ENCODE measurements at regions not wholly inside any gene's neighbourhood (a gene's known extent, or its start where the extent isn't known, plus 50 kb on each side); places are given as distances from the start of the nearest gene placed in this dataset.
A peak's percentile ranks its signal among the peaks of the same experiment; 100 is the strongest.
"Not testable (repeated sequence)": the region's sequence is repeated elsewhere in the genome, so short reads cannot be mapped to it uniquely, and the experiment has no call there.

DNA sequence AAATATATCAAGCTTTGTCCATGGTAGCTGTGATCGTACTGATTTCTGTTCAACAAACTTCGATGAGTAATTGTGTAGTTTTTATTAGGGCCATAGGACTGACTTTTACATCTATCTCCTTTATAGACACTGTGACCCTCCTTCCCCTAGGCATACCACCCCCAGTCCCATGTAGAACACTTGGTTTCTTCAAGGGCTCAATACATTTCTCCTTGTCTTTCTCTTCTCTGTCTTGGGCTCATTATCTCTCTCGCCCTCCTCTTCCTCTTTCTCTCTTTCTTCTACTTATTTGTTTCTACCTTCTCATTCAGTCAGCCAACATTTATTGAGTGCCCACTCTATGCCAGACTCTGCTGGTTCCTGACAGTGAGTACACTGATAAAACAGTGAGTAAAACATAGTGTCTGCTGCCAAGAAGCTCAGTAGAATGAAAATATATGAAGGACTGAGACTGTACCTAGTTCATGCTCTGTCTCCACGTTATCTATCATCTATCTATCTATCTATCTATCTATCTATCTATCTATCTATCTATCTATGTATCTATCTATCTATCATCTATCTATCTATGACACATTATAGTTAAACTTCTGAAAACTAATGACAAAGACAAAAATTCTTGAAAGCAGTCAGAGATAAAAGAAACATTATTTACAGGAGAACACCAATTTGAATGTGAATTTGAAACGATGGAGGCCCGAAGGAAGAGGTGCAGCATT, 122.8 kb downstream of the RBMX2 start:
- H3K27me3 ChIP-seq (ENCODE audit: low read depth) = no peaks in the 10 kb centered on the region
- no peaks in the 10 kb centered on the region for H3K9me3 ChIP-seq
- DNase-seq (ENCODE audit: low spot score in 2 of 2) = no peak
- H3K4me3 ChIP-seq = no peak overlapping the region
- in situ Hi-C loops (cut with MboI; ENCODE audit: low sequenced_read_pairs) = no loop called here
- no peaks in the 10 kb centered on the region for H3K36me3 ChIP-seq (replicated peaks)
- no peaks in the 10 kb centered on the region for H3K4me1 ChIP-seq

DNA sequence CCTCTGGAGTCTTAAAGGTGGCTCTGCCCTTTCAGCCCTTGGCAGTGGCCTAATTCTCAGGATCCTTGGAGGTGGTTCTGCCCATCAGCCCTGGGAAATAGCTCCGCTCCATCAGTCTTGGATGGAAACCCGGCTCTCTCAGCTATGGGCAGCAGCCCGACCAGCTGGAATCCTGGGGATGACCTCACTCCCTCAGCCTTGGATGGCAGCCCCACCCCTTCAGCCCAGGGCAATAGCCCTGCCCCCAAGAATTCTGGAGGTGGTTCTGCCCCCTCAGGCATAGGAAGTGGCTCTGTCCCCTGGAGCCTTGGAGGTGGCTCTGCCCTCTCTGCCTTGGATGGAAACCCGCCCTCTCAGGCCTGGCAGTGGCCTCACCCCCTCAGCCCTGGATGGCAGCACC, 127.7 kb downstream of the RBMX2 start:
- Histone ChIP-seq H3K4me3 (no peak overlapping the region), H3K36me3 (replicated peaks) (no peaks in the 10 kb centered on the region), H3K27me3 (ENCODE audit: low read depth) (peaks cover 3% of the 10 kb centered on the region; the same call in 1 of the 2 replicates), H3K4me1 (no peaks in the 10 kb centered on the region), H3K9me3 (0 out of 2 replicates have a peak, but pooled peaks cover 2% of the 10 kb centered on the region)
- in situ Hi-C loops (cut with MboI; ENCODE audit: low sequenced_read_pairs) = no loop called here
- DNase-seq (ENCODE audit: low spot score in 2 of 2) = peak in 1 of 2 experiments; percentile 12

DNA sequence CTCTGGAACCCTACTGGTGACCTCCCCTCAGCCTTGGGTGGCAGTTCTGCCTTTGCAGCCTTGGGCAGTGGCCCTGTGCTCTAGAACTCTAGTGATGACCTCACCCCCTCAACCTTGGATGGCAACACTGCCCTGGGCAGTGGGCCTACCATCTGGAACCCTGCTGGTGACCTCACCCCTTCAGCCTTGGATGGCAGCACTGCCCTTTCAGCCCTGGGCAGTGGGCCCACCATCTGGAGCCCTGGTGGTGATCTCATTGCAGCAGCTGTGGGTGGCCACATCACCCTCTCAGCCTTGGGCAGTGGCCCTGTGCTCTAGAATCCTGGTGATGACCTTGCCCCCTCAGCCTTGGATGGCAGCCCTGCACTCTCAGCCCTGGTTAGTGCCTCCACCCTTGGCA, 129.3 kb downstream of the RBMX2 start:
- H3K4me3 ChIP-seq = no peak overlapping the region
- 0 out of 2 replicates have a peak, but pooled peaks cover 2% of the 10 kb centered on the region for H3K9me3 ChIP-seq
- no peaks in the 10 kb centered on the region for H3K4me1 ChIP-seq
- peaks cover 3% of the 10 kb centered on the region; the same call in 1 of the 2 replicates for H3K27me3 ChIP-seq (ENCODE audit: low read depth)
- DNase-seq (ENCODE audit: low spot score in 2 of 2) = no peak
- in situ Hi-C loops (cut with MboI; ENCODE audit: low sequenced_read_pairs) = no loop called here
- no peaks in the 10 kb centered on the region for H3K36me3 ChIP-seq (replicated peaks)

DNA sequence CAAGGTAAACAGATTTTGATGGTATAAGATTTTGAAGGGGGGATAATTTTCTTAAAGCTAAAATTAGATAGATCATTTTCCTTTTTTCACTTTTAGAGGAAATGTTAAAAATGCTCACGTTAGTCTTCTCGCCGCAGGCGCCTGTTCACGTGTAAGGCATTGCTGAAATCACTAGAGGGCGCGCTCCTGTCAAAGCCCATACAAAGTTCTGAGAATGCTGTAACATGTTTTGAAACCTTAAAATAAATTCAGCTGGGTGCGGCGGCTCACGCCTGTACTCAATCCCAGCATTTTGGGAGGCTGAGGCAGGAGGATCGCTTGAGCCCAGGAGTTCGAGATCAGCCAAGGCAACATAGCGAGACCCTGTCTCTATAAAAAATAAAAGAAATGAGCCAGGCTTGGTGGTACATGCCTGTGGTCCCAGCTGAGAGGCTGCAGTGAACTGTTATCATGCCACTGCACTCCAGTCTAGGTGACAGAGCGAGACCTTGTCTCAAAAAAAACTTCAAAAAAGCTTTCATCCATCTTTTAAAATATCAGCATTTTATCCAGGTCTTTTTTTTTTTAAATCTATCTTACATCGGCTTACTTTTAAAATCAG, 138.0 kb downstream of the RBMX2 start:
- Histone ChIP-seq H3K4me1 (no peaks in the 10 kb centered on the region), H3K9me3 (no peaks in the 10 kb centered on the region), H3K4me3 (no peak overlapping the region), H3K27me3 (ENCODE audit: low read depth) (no peaks in the 10 kb centered on the region; the same call in 1 of the 2 replicates), H3K36me3 (replicated peaks) (no peaks in the 10 kb centered on the region)
- peak; percentile 48 to 77 for DNase-seq (ENCODE audit: low spot score in 2 of 2)
- in situ Hi-C loops (cut with MboI; ENCODE audit: low sequenced_read_pairs) = loop anchor here (5.0 kb wide), 1 partner anchor 377 kb away; no protein-coding TSS in a partner anchor

DNA sequence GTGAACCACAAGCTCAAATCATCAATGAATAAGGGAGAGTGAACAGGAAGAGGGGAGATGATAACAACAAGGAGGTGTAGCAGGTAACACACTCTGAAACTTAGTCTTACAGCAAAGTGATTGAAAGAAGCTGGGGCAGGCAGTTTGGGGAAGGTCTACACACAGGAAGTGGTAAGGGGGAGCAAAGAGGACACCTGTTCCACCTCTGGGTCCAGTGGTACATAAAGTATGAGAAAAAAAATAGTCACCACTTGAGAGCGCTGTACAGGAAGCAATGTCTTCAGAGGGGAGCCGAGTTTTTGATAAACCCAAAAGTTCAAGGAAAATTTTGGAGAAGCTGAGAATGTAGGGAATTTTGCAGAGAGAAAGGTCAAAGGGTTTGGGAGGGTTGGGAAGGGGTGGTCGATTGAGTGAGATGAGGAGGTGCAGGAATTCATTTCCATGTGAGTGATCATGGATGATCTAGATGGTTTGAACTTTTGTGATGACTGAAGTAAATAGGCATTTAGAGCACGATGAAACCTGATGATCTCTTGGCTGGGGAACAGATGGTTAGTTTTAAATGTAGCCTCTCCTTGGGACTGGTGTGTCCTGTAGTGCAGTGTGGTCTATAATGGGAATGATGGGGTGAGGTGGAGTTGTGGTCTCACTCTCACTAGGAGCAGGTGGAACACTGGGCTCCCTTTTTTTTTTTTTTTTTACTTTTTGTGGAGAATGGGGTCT, 142.0 kb downstream of the RBMX2 start:
- no peak overlapping the region for H3K4me3 ChIP-seq
- no peaks in the 10 kb centered on the region for H3K9me3 ChIP-seq
- no peak for DNase-seq (ENCODE audit: low spot score in 2 of 2)
- H3K4me1 ChIP-seq = no peaks in the 10 kb centered on the region
- no peaks in the 10 kb centered on the region for H3K36me3 ChIP-seq (replicated peaks)
- in situ Hi-C loops (cut with MboI; ENCODE audit: low sequenced_read_pairs) = loop anchor here (5.0 kb wide), 1 partner anchor 374 kb away; no protein-coding TSS in a partner anchor
- no peaks in the 10 kb centered on the region; the same call in 1 of the 2 replicates for H3K27me3 ChIP-seq (ENCODE audit: low read depth)

DNA sequence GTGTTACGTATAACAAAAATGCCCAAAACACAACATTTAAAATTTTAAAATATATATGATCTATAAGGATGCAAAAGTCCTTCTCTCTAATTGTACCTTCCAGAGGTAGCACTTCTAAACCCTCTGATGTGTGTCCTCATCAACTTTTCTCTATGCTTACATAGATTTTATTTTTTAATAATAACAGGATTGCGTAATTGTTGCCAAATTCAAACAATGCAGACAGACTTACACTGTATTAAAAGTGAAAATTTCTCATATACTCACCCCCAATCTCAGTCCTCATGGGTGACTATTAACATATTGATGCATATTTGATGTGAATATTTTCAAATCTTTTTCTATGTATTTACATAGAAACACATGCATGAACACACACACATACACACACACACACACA, 144.0 kb downstream of the RBMX2 start:
- no peaks in the 10 kb centered on the region for H3K9me3 ChIP-seq
- H3K4me3 ChIP-seq = no peak overlapping the region
- no peak for DNase-seq (ENCODE audit: low spot score in 2 of 2)
- no peaks in the 10 kb centered on the region for H3K36me3 ChIP-seq (replicated peaks)
- H3K4me1 ChIP-seq = no peaks in the 10 kb centered on the region
- H3K27me3 ChIP-seq (ENCODE audit: low read depth) = peaks cover 5% of the 10 kb centered on the region
- in situ Hi-C loops (cut with MboI; ENCODE audit: low sequenced_read_pairs) = no loop called here

DNA sequence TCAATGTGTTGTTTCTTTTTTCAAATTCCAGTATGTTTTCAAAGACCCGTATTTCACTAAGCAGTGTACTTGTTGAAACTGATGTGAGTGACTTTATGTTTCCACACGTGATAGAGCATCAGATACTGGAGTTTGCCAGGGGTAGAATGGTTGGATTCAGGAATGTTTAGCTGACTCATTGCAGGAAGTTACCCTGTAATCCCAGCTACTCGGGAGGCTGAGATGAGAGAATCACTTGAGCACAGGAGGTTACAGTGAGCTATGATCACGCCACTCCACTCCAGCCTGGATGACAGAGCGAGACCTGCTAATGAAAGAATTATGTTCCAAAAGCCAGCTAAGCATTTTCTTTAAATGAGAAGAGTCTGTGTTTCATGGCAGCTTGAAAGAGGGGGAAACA, 147.6 kb downstream of the RBMX2 start:
- in situ Hi-C loops (cut with MboI; ENCODE audit: low sequenced_read_pairs); H3K4me3 ChIP-seq; H3K9me3 ChIP-seq; H3K36me3 ChIP-seq (replicated peaks); H3K27me3 ChIP-seq (ENCODE audit: low read depth); DNase-seq (ENCODE audit: low spot score in 2 of 2); H3K4me1 ChIP-seq: not testable (repeated sequence)

DNA sequence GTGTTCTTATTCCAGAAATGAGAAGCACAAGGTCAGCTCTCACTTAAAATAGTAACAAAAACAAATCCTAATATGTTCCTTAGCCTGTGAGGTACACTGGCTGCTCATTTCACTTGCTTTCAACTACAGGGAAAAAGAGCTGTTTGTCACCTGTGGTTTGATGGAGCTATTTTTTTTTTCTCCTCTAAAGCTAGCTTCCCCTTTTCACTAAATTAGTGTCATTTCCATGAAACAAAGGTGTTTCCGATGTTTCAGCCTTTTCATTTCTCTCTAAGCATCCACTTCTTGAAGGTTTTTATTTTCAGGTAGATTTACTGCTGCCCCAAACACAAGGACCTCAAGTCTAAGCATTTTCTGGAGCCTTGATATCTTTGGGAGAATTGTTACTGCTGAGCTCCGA, 148.6 kb downstream of the RBMX2 start:
- no peaks in the 10 kb centered on the region for H3K4me1 ChIP-seq
- H3K27me3 ChIP-seq (ENCODE audit: low read depth) = peaks cover 7% of the 10 kb centered on the region
- H3K9me3 ChIP-seq = no peaks in the 10 kb centered on the region
- in situ Hi-C loops (cut with MboI; ENCODE audit: low sequenced_read_pairs) = no loop called here
- no peak overlapping the region for H3K4me3 ChIP-seq
- H3K36me3 ChIP-seq (replicated peaks) = no peaks in the 10 kb centered on the region
- no peak for DNase-seq (ENCODE audit: low spot score in 2 of 2)

DNA sequence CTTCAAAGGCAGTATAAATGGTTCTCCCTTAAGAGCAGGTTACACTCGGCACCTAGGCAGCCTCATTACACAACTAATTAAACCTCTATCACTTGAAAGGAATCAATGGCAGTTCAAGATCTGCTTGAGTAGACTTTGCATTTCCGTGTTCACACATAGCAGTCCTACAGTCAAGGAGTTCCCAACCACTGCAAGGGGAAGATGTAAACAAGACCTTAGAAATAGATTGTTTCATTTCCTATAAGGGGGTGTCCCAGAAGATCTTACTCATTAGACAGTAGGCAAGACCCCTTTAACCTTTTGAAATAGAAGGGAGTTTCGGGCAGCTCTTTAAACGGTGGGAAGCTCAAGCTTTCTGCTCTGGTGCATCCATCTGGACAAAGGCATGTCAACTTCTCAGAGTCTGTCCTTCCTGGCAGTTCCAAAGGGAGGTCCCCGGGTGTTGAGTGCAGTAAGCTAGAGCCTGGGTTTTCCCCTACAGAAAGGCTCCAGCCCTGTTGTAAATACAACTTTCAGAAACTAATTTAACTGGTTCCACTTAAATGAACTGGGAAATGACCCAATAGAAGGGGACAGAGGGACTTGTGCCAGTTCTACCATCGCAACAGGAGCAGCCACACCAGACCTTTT, 150.8 kb downstream of the RBMX2 start:
- Histone ChIP-seq H3K4me3 (no peak overlapping the region), H3K9me3 (no peaks in the 10 kb centered on the region), H3K27me3 (ENCODE audit: low read depth) (peaks cover 7% of the 10 kb centered on the region), H3K4me1 (no peaks in the 10 kb centered on the region), H3K36me3 (replicated peaks) (no peaks in the 10 kb centered on the region)
- no peak for DNase-seq (ENCODE audit: low spot score in 2 of 2)
- in situ Hi-C loops (cut with MboI; ENCODE audit: low sequenced_read_pairs) = no loop called here

DNA sequence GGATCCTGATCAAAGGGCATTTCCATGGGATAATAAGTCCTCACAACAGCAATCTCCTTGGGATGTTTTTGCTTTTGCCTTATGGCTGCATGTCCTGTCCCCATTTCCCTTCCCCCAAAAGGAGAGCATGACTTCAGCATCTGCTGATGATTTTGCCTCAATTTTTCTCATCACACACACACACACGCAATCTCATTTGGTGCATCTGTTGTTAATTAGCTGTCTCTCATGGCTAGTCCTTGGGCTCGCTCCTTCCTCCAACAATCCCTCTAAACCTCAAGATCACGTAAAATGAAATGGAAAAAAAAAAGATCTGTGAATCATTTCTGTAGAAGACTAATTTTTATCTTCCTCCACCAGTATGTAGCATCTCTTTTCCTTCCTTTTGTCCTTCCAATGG, 153.6 kb downstream of the RBMX2 start:
- in situ Hi-C loops (cut with MboI; ENCODE audit: low sequenced_read_pairs) = no loop called here
- DNase-seq (ENCODE audit: low spot score in 2 of 2) = no peak

DNA sequence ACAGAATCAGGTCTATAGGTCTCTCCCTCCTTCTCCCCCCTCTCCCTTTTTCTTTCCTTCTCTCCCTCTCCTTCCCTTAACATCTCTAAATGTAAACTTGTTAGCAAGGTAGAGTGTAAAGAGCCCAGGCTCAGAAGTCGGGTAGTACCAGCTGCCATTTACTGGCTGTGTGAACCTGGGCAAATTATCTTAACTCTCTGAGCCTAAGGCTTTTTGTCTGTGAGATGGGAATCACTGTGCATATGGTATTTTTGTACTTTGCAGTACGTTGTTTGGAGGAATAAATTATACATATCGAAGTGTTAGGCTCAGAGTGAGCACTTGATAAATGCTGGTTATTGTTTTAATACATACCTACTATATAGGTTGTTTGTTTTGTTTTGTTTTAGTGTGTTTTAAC, 154.0 kb downstream of the RBMX2 start:
- no peak overlapping the region for H3K4me3 ChIP-seq
- in situ Hi-C loops (cut with MboI; ENCODE audit: low sequenced_read_pairs) = no loop called here
- H3K9me3 ChIP-seq = no peaks in the 10 kb centered on the region
- no peaks in the 10 kb centered on the region for H3K4me1 ChIP-seq
- no peak for DNase-seq (ENCODE audit: low spot score in 2 of 2)
- no peaks in the 10 kb centered on the region for H3K36me3 ChIP-seq (replicated peaks)
- peaks cover 3% of the 10 kb centered on the region; the same call in 1 of the 2 replicates for H3K27me3 ChIP-seq (ENCODE audit: low read depth)

More for the DNA sequence above, 153.6 kb downstream of the RBMX2 start:
- no peak overlapping the region for H3K4me3 ChIP-seq
- no peaks in the 10 kb centered on the region for H3K9me3 ChIP-seq
- peaks cover 7% of the 10 kb centered on the region for H3K27me3 ChIP-seq (ENCODE audit: low read depth)
- no peaks in the 10 kb centered on the region for H3K4me1 ChIP-seq
- H3K36me3 ChIP-seq (replicated peaks) = no peaks in the 10 kb centered on the region

DNA sequence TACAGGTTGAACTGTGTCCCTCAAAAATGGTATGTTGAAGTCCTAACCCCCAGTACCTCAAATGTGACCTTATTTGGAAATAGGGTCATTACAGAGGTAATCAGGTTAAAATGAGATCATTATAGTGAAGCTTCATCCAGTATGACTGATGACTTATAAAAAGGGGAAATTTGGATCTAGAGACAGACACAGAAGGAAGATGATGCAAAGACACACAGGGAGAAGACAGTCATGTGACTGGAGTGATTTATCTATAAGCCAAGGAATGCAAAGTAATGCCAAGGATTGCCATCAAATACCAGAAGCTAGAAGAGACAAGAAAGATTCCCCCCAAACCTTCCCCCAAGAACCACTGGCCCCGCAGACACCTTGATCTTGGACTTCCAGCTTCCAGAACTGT, 155.2 kb downstream of the RBMX2 start:
- in situ Hi-C loops (cut with MboI; ENCODE audit: low sequenced_read_pairs) = no loop called here
- no peak for DNase-seq (ENCODE audit: low spot score in 2 of 2)

DNA sequence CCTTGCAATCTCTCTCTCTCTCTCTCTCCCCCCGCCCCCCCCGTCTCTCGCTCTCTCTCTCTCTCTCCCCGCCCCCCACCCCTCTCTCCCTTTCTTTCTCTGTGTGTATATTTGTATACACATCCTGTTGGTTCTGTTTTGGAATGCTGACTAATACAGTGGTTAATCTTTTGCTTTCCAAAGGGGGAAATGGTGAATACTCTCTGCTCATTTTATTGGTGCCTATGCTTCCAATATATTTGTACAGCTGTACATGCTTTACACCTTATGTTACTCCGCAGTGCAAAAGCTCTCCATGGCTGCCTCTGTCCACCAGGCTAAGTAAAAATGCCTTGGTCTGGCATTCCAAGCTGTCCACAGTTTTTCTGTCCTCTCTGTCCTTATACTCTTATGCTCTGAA, 158.8 kb downstream of the RBMX2 start:
- no peak overlapping the region for H3K4me3 ChIP-seq
- H3K36me3 ChIP-seq (replicated peaks) = no peaks in the 10 kb centered on the region
- DNase-seq (ENCODE audit: low spot score in 2 of 2) = no peak
- H3K27me3 ChIP-seq (ENCODE audit: low read depth) = no peaks in the 10 kb centered on the region; the same call in 1 of the 2 replicates
- H3K9me3 ChIP-seq = no peaks in the 10 kb centered on the region
- no peaks in the 10 kb centered on the region for H3K4me1 ChIP-seq
- in situ Hi-C loops (cut with MboI; ENCODE audit: low sequenced_read_pairs) = no loop called here

More for the DNA sequence above, 155.2 kb downstream of the RBMX2 start:
- H3K36me3 ChIP-seq (replicated peaks) = no peaks in the 10 kb centered on the region
- no peak overlapping the region for H3K4me3 ChIP-seq
- H3K4me1 ChIP-seq = no peaks in the 10 kb centered on the region
- peaks cover 3% of the 10 kb centered on the region; the same call in 1 of the 2 replicates for H3K27me3 ChIP-seq (ENCODE audit: low read depth)
- H3K9me3 ChIP-seq = no peaks in the 10 kb centered on the region
